ENCODE measurements at regions not wholly inside any gene's neighbourhood (a gene's known extent, or its start where the extent isn't known, plus 50 kb on each side); places are given as distances from the start of the nearest gene placed in this dataset.

DNA sequence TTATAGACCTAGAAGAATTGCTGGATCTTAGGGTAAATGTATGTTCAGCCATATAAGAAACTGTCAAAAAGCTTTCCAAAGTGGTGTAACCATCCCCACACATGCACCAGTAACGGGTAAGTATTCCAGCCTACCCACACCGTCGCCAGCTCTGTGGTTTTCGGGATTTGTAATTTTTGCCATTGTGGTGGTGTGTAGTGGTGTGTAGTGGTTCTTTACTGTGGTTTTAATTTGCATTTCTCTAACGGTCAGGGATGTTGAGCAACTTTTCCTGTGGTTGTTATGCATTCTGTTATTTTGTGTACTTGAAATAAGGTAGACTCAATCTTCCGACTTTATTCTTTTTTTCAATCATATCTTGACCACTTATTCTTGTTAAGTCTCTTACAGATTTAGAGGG is 342.4 kb upstream of the AJAP1 start:
- TF ChIP-seq, protein P1, sequence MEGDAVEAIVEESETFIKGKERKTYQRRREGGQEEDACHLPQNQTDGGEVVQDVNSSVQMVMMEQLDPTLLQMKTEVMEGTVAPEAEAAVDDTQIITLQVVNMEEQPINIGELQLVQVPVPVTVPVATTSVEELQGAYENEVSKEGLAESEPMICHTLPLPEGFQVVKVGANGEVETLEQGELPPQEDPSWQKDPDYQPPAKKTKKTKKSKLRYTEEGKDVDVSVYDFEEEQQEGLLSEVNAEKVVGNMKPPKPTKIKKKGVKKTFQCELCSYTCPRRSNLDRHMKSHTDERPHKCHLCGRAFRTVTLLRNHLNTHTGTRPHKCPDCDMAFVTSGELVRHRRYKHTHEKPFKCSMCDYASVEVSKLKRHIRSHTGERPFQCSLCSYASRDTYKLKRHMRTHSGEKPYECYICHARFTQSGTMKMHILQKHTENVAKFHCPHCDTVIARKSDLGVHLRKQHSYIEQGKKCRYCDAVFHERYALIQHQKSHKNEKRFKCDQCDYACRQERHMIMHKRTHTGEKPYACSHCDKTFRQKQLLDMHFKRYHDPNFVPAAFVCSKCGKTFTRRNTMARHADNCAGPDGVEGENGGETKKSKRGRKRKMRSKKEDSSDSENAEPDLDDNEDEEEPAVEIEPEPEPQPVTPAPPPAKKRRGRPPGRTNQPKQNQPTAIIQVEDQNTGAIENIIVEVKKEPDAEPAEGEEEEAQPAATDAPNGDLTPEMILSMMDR (IDR thresholded peaks at IDR 0.05; ENCODE audit: insufficient read depth, low read length, poor library complexity, severe bottlenecking) = no peak
- no peak for DNase-seq (ENCODE audit: extremely low read depth, insufficient read length)
- Histone ChIP-seq H3K27me3 (replicated peaks; ENCODE audit: control insufficient read depth, insufficient read depth, low read length) (no peaks in the 10 kb centered on the region), H3K4me3 (replicated peaks; ENCODE audit: low read depth, low read length) (no peak overlapping the region), H3K36me3 (ENCODE audit: control insufficient read depth, insufficient read depth, low read length) (no peaks in the 10 kb centered on the region)

DNA sequence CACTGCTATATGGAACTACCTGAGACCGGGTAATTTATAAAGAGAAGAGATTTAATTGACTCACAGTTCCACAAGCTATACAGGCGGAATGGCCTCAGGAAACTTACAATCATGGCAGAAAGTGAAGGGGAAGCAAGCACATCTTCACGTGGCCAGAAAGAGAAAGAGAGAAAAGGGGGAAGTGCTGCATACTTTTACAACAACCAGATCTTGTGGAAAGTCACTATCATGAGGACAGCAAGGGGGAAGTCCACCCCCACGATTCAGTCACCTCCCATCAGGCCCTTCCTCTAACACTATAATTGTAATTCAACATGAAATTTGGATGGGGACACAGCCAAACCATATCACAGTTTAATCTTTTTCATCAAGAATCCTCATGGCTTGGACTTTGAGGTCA is 339.2 kb upstream of the AJAP1 start:
- Histone ChIP-seq H3K36me3 (ENCODE audit: control insufficient read depth, insufficient read depth, low read length) (no peaks in the 10 kb centered on the region), H3K4me3 (replicated peaks; ENCODE audit: low read depth, low read length) (no peak overlapping the region), H3K27me3 (replicated peaks; ENCODE audit: control insufficient read depth, insufficient read depth, low read length) (no peaks in the 10 kb centered on the region)
- TF ChIP-seq, protein P1 (IDR thresholded peaks at IDR 0.05; ENCODE audit: insufficient read depth, low read length, poor library complexity, severe bottlenecking) = no peak
- no peak for DNase-seq (ENCODE audit: extremely low read depth, insufficient read length)

DNA sequence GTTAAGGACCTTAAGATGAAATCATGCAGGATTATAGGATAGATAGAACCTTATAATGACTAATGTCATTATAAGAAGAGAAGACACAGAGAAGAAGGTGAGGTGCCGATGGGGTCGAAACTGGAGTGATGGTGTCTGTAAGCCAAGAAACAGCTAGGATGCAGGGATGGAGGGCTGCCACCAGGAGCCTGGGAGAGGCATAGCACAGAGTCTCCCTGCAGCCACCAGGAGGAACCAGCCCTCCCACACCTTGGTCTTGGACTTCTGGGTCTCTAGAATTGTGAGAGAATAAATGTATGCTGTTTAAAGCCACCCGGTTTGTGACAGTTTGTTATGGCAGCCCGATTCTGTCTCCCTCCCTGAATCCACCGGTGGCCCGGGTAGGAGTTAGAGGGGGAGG is 337.2 kb upstream of the AJAP1 start:
- Histone ChIP-seq H3K27me3 (replicated peaks; ENCODE audit: control insufficient read depth, insufficient read depth, low read length) (no peaks in the 10 kb centered on the region), H3K36me3 (ENCODE audit: control insufficient read depth, insufficient read depth, low read length) (no peaks in the 10 kb centered on the region), H3K4me3 (replicated peaks; ENCODE audit: low read depth, low read length) (no peak overlapping the region)
- no peak for DNase-seq (ENCODE audit: extremely low read depth, insufficient read length)
- TF ChIP-seq, protein P1 (IDR thresholded peaks at IDR 0.05; ENCODE audit: insufficient read depth, low read length, poor library complexity, severe bottlenecking) = no peak

DNA sequence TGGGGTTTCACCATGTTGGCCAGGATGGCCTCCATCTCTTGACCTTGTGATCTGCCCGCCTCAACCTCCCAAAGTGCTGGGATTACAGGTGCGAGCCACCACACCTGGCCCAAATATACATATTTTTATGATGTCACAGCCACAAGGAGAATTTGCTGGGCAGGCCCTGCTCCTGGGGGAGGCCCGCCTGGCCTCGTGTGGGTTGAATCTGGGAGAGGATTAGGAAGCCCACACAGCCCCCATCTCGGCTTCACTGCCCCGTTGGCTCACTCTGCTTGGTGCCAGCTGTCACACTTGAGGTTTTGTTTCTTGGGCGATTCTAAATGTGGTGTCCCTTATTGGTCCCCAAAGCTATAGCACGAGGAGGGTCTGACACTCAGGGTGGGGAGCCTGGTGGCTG is 335.7 kb upstream of the AJAP1 start:
- no peak for DNase-seq (ENCODE audit: extremely low read depth, insufficient read length)
- TF ChIP-seq, protein P1 (IDR thresholded peaks at IDR 0.05; ENCODE audit: insufficient read depth, low read length, poor library complexity, severe bottlenecking) = no peak
- Histone ChIP-seq H3K36me3 (ENCODE audit: control insufficient read depth, insufficient read depth, low read length) (no peaks in the 10 kb centered on the region), H3K4me3 (replicated peaks; ENCODE audit: low read depth, low read length) (no peak overlapping the region), H3K27me3 (replicated peaks; ENCODE audit: control insufficient read depth, insufficient read depth, low read length) (no peaks in the 10 kb centered on the region)

DNA sequence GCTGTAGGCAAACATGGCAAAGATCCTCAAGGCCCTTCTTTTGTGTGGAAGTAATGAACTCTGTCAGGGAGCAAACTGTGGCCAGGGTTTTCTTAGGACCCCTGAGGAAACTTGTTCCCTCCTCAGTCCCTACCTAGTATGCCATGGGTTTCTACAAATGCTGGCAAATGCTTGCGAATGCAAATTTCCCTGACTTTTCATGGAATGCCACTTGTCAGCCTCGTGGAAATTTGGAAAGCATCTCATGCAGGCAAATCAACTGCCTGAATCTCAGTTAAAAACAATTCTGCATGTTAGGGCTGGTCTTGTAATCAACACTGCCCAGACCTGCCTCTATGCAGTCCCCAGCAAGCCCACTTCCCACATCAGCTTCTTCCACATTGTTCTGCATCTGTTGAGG is 334.9 kb upstream of the AJAP1 start:
- H3K4me3 ChIP-seq (replicated peaks; ENCODE audit: low read depth, low read length) = no peak overlapping the region
- no peaks in the 10 kb centered on the region for H3K36me3 ChIP-seq (ENCODE audit: control insufficient read depth, insufficient read depth, low read length)
- H3K27me3 ChIP-seq (replicated peaks; ENCODE audit: control insufficient read depth, insufficient read depth, low read length) = no peaks in the 10 kb centered on the region
- DNase-seq (ENCODE audit: extremely low read depth, insufficient read length) = no peak
- TF ChIP-seq, protein P1 (IDR thresholded peaks at IDR 0.05; ENCODE audit: insufficient read depth, low read length, poor library complexity, severe bottlenecking) = no peak

DNA sequence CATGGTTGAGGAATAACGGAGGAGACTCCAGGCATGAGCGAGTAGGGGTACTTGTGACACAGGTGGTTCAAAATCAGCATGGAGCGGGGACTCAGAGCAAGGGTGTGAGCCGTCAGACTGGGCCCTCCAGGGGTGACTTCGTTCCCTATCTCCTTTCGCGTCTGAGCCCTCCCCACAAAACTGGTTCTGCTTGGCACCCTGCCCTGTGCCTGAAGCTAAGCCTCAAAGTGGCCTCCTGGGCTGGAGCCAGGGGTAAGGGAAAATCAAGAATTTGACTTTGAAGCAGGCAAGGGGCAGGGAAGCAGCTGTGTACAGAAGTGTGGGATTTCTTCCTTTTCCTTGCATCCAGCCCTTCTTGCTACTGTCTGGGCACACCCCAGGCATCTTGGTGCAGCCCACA is 331.5 kb upstream of the AJAP1 start:
- Histone ChIP-seq H3K36me3 (ENCODE audit: control insufficient read depth, insufficient read depth, low read length) (no peaks in the 10 kb centered on the region), H3K27me3 (replicated peaks; ENCODE audit: control insufficient read depth, insufficient read depth, low read length) (no peaks in the 10 kb centered on the region), H3K4me3 (replicated peaks; ENCODE audit: low read depth, low read length) (no peak overlapping the region)
- DNase-seq (ENCODE audit: extremely low read depth, insufficient read length) = no peak
- TF ChIP-seq, protein P1 (IDR thresholded peaks at IDR 0.05; ENCODE audit: insufficient read depth, low read length, poor library complexity, severe bottlenecking) = no peak

Data from GM06990 (cell line).